Tibial nerve (tissue), 3 donors: ENCODE measurements at regions not wholly inside any gene's neighbourhood (a gene's known extent, or its start where the extent isn't known, plus 50 kb on each side); places are given as distances from the start of the nearest gene placed in this dataset.

Experiments
- POLR2A ChIP-seq, 2 donors: fragments of 450-650 bp; IDR thresholded peaks; one replicate each; pipeline ENCODE4 v1.6.1; 2017; ENCODE audit warnings: antibody characterized with exemption in 2 of 2, mild to moderate bottlenecking in 2 of 2, moderate library complexity in 2 of 2
- TF ChIP-seq, protein P1 (sequence below), 5 experiments: fragments of 200-600 bp in 3 of 5; fragments of 450-650 bp in 2 of 5; sonication (generic) in 3 of 5; IDR thresholded peaks; one replicate each; pipeline ENCODE4 v1.5.1; 2016 to 2019; ENCODE audit warnings: antibody characterized with exemption in 5 of 5, mild to moderate bottlenecking in 3 of 5, moderate library complexity in 2 of 5

DNA sequence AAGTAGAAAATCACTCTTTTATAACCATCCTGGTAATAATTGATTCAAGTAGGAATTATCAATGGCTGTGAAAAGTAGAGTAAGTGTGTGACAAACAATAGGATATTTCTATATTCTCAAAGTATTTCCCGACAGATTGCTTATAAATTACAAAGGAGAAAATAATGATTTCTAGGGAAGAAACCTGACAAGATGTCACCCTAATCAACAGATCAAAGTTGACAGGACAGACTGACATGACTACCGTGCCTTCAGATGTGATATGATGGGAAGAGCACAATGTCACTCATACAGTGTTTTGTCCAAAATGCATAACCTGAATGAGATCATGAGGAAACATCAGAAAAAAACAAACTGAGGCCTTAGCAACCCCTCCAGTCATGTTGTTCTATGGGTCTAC, 53.9 kb upstream of the TRIO start:
- TF ChIP-seq, protein P1, sequence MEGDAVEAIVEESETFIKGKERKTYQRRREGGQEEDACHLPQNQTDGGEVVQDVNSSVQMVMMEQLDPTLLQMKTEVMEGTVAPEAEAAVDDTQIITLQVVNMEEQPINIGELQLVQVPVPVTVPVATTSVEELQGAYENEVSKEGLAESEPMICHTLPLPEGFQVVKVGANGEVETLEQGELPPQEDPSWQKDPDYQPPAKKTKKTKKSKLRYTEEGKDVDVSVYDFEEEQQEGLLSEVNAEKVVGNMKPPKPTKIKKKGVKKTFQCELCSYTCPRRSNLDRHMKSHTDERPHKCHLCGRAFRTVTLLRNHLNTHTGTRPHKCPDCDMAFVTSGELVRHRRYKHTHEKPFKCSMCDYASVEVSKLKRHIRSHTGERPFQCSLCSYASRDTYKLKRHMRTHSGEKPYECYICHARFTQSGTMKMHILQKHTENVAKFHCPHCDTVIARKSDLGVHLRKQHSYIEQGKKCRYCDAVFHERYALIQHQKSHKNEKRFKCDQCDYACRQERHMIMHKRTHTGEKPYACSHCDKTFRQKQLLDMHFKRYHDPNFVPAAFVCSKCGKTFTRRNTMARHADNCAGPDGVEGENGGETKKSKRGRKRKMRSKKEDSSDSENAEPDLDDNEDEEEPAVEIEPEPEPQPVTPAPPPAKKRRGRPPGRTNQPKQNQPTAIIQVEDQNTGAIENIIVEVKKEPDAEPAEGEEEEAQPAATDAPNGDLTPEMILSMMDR (IDR thresholded peaks at IDR 0.05): no peak
- TF ChIP-seq POLR2A (IDR thresholded peaks at IDR 0.05): no peak
